Uterus (tissue), 3 donors: ENCODE measurements at regions not wholly inside any gene's neighbourhood (a gene's known extent, or its start where the extent isn't known, plus 50 kb on each side); places are given as distances from the start of the nearest gene placed in this dataset.
"Not testable (repeated sequence)": the region's sequence is repeated elsewhere in the genome, so short reads cannot be mapped to it uniquely, and the experiment has no call there.

ENCODE experiments used
- DNase-seq, 2 donors: peaks; one replicate each; pipeline ENCODE4 v3.0.0-alpha.2; 2019 to 2020
- H3K27ac ChIP-seq, 2 donors: fragments of 200-600 bp; sonication (generic); 1 replicate in 1 of 2; 2 replicates in 1 of 2; pipeline ENCODE4 v1.5.1; 2016 to 2018
- H3K27me3 ChIP-seq, 2 donors: fragments of 200-600 bp; sonication (generic); one replicate each; pipeline ENCODE4 v1.5.1; 2018 to 2019; ENCODE audit warnings: control low read depth in 1 of 2
- H3K36me3 ChIP-seq, 2 donors: fragments of 200-600 bp; sonication (generic); one replicate each; pipeline ENCODE4 v1.5.1; 2019; ENCODE audit warnings: control low read depth in 1 of 2
- H3K4me1 ChIP-seq, 2 donors: fragments of 200-600 bp; sonication (generic); one replicate each; pipeline ENCODE4 v1.5.1; 2018 to 2019; ENCODE audit warnings: control low read depth in 1 of 2
- H3K4me3 ChIP-seq, 2 donors: fragments of 200-600 bp; sonication (generic); 1 replicate in 1 of 2; 2 replicates in 1 of 2; pipeline ENCODE4 v1.5.1; 2018 to 2019; ENCODE audit warnings: mild to moderate bottlenecking in 1 of 2
- H3K9me3 ChIP-seq, 2 donors: fragments of 200-600 bp; sonication (generic); one replicate each; pipeline ENCODE4 v1.5.1; 2019; ENCODE audit warnings: control low read depth in 1 of 2
- POLR2A ChIP-seq, 2 donors: fragments of 450-650 bp; IDR thresholded peaks; one replicate each; pipeline ENCODE4 v1.6.1; 2016; ENCODE audit warnings: antibody characterized with exemption in 2 of 2, mild to moderate bottlenecking in 1 of 2, moderate library complexity in 1 of 2
- intact Hi-C: fragments of 100-400 bp; cut with DNase I; formaldehyde crosslinking; loops from one replicate; pipeline ENCODE4 v1.15.1; 2023; ENCODE audit warnings: low total_unique reads
- TF ChIP-seq, protein P1 (sequence below), 4 experiments: fragments of 200-600 bp in 2 of 4; fragments of 450-650 bp in 2 of 4; sonication (generic) in 2 of 4; IDR thresholded peaks; one replicate each; pipeline ENCODE4 v1.5.1; 2016 to 2019; ENCODE audit warnings: antibody characterized with exemption in 4 of 4, mild to moderate bottlenecking in 2 of 4, moderate library complexity in 1 of 4
- donor health status: DM: yes; HTN: yes; CAD: no.

DNA sequence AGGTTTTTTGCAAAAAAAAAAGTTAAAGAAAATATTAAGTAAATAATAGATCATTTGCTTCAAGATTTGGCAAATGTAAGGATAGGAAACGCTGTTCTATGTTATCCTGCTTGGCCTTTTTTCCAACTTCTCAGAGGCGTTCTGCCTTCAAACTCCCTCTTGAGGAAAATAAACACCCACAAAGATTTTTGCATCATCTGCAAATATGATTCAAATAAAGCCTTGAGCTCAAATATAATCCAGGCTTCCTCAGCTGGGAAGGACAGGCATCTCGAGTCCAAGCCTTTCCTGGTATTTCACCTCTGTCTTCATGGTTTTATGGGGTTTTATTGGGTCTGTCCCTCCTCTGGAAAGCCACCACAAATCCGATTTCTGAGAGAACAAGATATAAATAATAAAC is 67.7 kb upstream of the PTPN1 start:
- intact Hi-C loops: no loop called here

GRCh38 chr20:50445354-50446151 is 64.6 kb upstream of the PTPN1 start:
- Histone ChIP-seq H3K4me3 (no peak overlapping the region), H3K27me3 (no peaks in the 10 kb centered on the region), H3K27ac (no peak overlapping the region), H3K4me1 (peaks cover 0 to 4% of the 10 kb centered on the region in 2 donors), H3K9me3 (no peaks in the 10 kb centered on the region), H3K36me3 (no peaks in the 10 kb centered on the region)
- TF ChIP-seq, protein P1, sequence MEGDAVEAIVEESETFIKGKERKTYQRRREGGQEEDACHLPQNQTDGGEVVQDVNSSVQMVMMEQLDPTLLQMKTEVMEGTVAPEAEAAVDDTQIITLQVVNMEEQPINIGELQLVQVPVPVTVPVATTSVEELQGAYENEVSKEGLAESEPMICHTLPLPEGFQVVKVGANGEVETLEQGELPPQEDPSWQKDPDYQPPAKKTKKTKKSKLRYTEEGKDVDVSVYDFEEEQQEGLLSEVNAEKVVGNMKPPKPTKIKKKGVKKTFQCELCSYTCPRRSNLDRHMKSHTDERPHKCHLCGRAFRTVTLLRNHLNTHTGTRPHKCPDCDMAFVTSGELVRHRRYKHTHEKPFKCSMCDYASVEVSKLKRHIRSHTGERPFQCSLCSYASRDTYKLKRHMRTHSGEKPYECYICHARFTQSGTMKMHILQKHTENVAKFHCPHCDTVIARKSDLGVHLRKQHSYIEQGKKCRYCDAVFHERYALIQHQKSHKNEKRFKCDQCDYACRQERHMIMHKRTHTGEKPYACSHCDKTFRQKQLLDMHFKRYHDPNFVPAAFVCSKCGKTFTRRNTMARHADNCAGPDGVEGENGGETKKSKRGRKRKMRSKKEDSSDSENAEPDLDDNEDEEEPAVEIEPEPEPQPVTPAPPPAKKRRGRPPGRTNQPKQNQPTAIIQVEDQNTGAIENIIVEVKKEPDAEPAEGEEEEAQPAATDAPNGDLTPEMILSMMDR (IDR thresholded peaks at IDR 0.05): no peak
- TF ChIP-seq POLR2A (IDR thresholded peaks at IDR 0.05): no peak
- no peak for DNase-seq
- intact Hi-C loops: no loop called here

More for the DNA sequence above, 67.7 kb upstream of the PTPN1 start:
- no peaks in the 10 kb centered on the region for H3K4me1 ChIP-seq
- no peak overlapping the region for H3K4me3 ChIP-seq
- peak overlapping the region in 1 of 2 donors; percentile 56 for H3K27ac ChIP-seq
- H3K9me3 ChIP-seq: no peaks in the 10 kb centered on the region
- TF ChIP-seq POLR2A (IDR thresholded peaks at IDR 0.05): no peak
- TF ChIP-seq, protein P1 (IDR thresholded peaks at IDR 0.05): no peak
- no peaks in the 10 kb centered on the region for H3K36me3 ChIP-seq
- H3K27me3 ChIP-seq: no peaks in the 10 kb centered on the region
- DNase-seq: no peak

DNA sequence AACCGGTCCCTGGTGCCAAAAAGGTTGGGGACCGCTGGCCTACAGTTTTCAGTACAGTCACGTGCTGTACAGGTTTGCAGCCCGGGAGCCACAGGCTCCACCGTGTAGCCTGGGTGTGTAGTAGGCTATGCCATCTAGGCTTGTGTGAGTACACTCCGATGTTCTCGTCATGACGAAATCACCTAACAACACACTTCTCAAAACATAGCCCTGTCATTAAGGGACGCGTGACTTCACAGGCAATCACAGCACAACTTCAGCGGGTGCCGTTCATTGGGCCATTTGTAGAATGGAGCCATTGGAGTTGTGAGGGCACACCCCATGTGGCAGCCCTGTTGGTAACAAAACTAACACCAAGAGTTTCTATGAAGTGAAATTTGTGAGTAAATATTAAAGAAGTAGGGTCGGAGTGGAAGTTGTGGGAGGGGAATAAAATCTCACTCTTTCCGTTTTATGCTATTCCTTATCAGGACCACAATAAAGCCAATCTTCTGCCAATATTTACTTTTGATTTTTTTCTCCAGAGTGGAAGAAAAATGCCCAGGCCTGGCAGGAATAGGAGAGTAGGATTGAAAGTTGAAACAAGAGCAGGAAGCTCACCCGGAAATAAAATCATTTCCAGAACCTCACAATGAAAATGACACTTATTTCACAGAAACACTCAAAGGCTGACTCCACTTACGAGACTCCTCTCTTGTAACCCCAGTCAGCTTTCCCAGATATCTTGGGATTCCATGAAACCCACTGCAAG is 63.7 kb upstream of the PTPN1 start:
- H3K9me3 ChIP-seq: no peaks in the 10 kb centered on the region
- H3K27me3 ChIP-seq: no peaks in the 10 kb centered on the region
- intact Hi-C loops: no loop called here
- peaks cover 0 to 4% of the 10 kb centered on the region in 2 donors for H3K4me1 ChIP-seq
- H3K27ac ChIP-seq: no peak overlapping the region
- H3K36me3 ChIP-seq: no peaks in the 10 kb centered on the region
- TF ChIP-seq POLR2A (IDR thresholded peaks at IDR 0.05): no peak
- H3K4me3 ChIP-seq: no peak overlapping the region
- no peak for DNase-seq

DNA sequence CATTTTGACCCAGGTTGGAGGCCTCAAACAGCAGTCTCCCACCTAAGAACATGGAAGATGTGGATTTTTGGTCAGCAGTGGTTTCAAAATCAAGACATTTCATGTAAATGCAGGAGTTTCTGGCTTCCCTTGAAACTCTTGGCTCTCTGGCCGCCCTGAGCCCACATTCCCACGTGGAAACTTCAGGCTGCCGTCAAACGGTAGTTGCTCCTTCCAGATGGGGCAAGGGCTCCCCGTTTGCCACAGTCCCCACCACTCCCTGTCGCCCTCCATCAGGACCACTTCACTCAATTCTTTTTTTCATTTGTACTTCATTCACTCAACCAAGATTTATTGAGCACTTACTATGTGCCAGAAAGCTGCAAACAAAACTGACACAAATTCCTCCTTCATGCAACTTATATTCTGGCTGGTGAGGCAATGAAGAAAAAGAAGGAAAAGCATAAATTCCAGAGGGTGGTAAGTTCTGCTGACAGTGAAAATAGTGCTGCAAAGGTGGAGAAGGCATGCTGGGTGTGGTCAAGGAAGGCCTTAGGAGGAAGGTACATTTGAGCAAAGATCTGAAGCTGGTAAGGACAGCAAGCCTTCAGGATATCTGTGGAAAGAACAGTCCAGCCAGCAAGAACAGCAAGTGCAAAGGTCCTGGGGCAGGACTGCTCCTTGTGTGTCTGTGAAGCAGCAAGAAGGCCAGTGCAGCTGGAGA is 62.9 kb upstream of the PTPN1 start:
- no peaks in the 10 kb centered on the region for H3K36me3 ChIP-seq
- no peak for DNase-seq
- no peak overlapping the region for H3K27ac ChIP-seq
- peaks cover 0 to 4% of the 10 kb centered on the region in 2 donors for H3K4me1 ChIP-seq
- no peak overlapping the region for H3K4me3 ChIP-seq
- no peaks in the 10 kb centered on the region for H3K9me3 ChIP-seq
- intact Hi-C loops: no loop called here
- no peaks in the 10 kb centered on the region for H3K27me3 ChIP-seq
- TF ChIP-seq, protein P1 (IDR thresholded peaks at IDR 0.05): no peak
- no peak for TF ChIP-seq POLR2A (IDR thresholded peaks at IDR 0.05)

GRCh38 chr20:50447817-50448216 is 62.4 kb upstream of the PTPN1 start:
- Histone ChIP-seq H3K9me3 (no peaks in the 10 kb centered on the region), H3K36me3 (no peaks in the 10 kb centered on the region), H3K27ac (no peak overlapping the region), H3K27me3 (no peaks in the 10 kb centered on the region), H3K4me3 (no peak overlapping the region), H3K4me1 (peaks cover 0 to 4% of the 10 kb centered on the region in 2 donors)
- DNase-seq: no peak
- intact Hi-C loops: no loop called here
- TF ChIP-seq, protein P1 (IDR thresholded peaks at IDR 0.05): no peak
- no peak for TF ChIP-seq POLR2A (IDR thresholded peaks at IDR 0.05)

DNA sequence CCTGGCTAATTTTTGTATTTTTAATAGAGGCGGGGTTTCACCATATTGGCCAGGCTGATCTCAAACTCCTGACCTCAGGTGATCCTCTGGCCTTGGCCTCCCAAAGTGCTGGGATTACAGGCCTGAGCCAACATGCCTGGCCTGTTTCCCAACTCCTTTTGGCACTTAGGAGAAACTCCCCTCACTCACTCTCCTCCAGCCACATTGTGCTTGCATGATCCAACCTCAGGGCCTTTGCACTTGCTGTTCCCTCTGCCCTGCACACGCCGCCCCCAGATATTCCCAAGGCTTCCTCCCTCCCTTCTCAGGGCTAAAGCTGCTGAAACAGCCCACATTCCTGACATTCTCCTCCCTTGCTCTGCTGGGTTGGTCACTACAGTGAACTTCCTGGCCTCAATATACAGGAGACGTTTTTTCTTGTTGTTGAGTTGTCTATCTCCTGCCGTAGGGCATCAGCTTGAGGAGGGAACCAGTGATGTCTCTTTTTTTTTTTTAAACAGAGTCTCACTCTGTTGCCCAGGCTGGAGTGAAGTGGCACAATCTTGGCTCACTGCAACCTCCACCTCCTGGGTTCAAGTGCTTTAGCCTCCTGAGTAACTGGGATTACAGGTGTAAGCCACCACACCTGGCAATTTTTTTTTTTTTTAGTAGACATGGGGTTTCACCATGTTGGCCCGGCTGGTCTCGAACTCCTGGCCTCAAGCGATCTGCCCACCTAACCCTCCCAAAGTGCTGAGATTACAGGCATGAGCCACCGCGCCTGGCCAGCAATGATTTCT is 61.4 kb upstream of the PTPN1 start:
- DNase-seq, intact Hi-C loops, H3K9me3 ChIP-seq, H3K36me3 ChIP-seq, H3K4me3 ChIP-seq, H3K4me1 ChIP-seq, H3K27me3 ChIP-seq: not testable (repeated sequence)
- H3K27ac ChIP-seq: peak overlapping the region in 1 of 2 donors; percentile 89
